ENCODE measurements at regions not wholly inside any gene's neighbourhood (a gene's known extent, or its start where the extent isn't known, plus 50 kb on each side); places are given as distances from the start of the nearest gene placed in this dataset.

DNA sequence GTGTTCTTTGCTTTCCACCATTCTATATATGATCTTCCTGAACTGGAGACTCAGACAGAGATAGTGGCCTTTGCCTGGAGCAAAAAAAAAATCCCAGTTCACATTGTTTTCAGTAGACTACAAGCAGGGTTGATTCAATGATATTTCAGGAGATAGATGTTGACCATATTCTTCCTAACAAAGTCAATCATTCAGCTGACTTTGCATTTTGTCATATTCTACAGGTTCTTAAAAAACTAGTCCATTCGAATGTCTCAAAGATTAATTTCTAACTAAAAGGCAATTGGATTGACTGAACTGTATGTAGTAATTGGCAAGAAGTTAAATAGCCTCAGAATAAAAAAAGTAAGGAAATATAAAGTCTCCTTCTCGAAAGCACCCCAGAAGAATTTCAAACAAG is 479.5 kb downstream of the NKX6-1 start:
- Histone ChIP-seq H3K4me3 (ENCODE audit: low read depth, low read length) (no peak overlapping the region), H3K36me3 (ENCODE audit: control insufficient read depth, insufficient read depth, low read length) (no peaks in the 10 kb centered on the region), H3K27ac (ENCODE audit: low read depth, low read length) (no peak overlapping the region), H3K9me3 (ENCODE audit: control insufficient read depth, insufficient read depth, low read length) (no peaks in the 10 kb centered on the region), H3K4me1 (ENCODE audit: control insufficient read depth, insufficient read depth, low read length) (no peaks in the 10 kb centered on the region), H3K27me3 (ENCODE audit: control insufficient read depth, insufficient read depth, low read length) (no peaks in the 10 kb centered on the region), H3K9ac (ENCODE audit: low read depth, low read length) (no peak overlapping the region)

DNA sequence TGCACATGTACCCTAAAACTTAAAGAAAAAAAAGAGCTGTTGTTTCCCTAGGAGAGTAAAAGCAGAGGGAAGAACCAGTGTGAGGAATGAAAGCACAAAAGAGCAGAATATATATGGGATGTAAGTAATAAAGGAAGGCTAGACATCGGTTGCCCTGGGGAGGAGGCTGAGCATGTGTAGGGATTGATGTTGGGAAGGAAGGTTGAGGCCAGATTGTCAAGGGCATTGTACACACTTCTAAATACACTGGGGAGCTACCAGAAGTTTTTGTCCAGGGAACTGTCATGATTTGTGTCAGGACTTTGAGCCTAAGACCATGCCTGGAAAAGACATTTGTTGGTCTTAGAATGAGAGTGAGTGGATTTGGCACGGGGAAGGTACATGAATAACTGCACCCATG is 467.1 kb downstream of the GPAT3 start:
- Histone ChIP-seq H3K4me1 (ENCODE audit: control insufficient read depth, insufficient read depth, low read length) (no peaks in the 10 kb centered on the region), H3K36me3 (ENCODE audit: control insufficient read depth, insufficient read depth, low read length) (no peaks in the 10 kb centered on the region), H3K27ac (ENCODE audit: low read depth, low read length) (no peak overlapping the region), H3K27me3 (ENCODE audit: control insufficient read depth, insufficient read depth, low read length) (no peaks in the 10 kb centered on the region), H3K9ac (ENCODE audit: low read depth, low read length) (no peak overlapping the region), H3K9me3 (ENCODE audit: control insufficient read depth, insufficient read depth, low read length) (no peaks in the 10 kb centered on the region), H3K4me3 (ENCODE audit: low read depth, low read length) (no peak overlapping the region)

DNA sequence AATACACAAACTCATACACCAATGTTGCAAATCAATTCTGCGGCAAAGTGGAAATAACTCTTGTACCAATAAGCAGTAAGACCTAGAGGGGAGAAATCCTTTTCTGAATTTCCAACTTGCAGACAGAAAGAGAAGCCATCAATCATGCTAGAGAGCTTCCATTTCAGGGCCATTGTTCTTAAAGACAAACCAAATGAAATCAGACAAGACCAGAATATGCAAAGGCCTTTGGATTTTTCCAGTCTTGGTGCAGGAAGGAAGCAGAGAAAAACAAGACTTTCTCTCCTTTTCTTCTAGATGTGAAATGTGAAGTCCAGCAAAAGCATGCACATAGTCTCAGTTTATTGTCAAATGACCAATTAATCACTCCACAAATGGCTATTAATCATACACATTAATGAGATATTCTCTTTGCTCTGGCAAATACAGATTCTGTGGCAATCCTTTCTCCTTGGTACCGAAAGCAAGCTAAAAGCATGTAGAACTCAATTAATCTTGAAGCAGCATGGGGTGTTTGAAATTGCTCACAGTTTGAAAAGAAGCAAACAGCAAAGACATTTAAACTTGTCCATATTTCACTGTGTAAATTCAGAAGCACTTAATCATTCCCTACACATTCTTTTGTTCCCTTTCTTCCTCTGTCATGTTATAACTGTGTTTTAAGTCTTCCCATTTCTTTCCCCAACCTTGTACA is 466.1 kb downstream of the GPAT3 start:
- peaks cover 2% of the 10 kb centered on the region; the same call in 1 of the 2 replicates for H3K4me1 ChIP-seq (ENCODE audit: control insufficient read depth, insufficient read depth, low read length)
- no peaks in the 10 kb centered on the region for H3K27me3 ChIP-seq (ENCODE audit: control insufficient read depth, insufficient read depth, low read length)
- no peak overlapping the region for H3K4me3 ChIP-seq (ENCODE audit: low read depth, low read length)
- no peak overlapping the region for H3K9ac ChIP-seq (ENCODE audit: low read depth, low read length)
- H3K27ac ChIP-seq (ENCODE audit: low read depth, low read length): no peak overlapping the region
- no peaks in the 10 kb centered on the region for H3K36me3 ChIP-seq (ENCODE audit: control insufficient read depth, insufficient read depth, low read length)
- H3K9me3 ChIP-seq (ENCODE audit: control insufficient read depth, insufficient read depth, low read length): no peaks in the 10 kb centered on the region

DNA sequence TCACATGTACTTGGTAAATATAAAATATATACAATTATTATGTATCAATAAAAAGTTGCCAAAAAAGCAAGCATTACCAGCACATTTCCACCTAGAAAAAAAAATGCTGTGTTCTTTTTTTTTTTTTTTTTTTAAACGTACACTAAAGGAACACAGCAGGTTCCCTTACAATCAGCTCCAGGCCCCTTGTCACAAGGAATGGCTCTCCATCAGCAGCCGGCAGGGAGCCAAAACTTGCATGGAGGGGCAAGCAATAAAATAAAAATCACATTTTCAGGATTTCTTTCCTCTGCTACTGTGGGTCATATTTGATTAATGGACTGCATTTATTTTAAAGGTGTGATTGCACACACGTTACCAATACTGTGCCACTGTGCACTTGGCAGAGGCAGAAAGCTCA is 460.3 kb downstream of the GPAT3 start:
- H3K4me1 ChIP-seq (ENCODE audit: control insufficient read depth, insufficient read depth, low read length): peaks cover 14% of the 10 kb centered on the region
- no peaks in the 10 kb centered on the region for H3K27me3 ChIP-seq (ENCODE audit: control insufficient read depth, insufficient read depth, low read length)
- H3K4me3 ChIP-seq (ENCODE audit: low read depth, low read length): no peak overlapping the region
- no peak overlapping the region for H3K27ac ChIP-seq (ENCODE audit: low read depth, low read length)
- H3K9me3 ChIP-seq (ENCODE audit: control insufficient read depth, insufficient read depth, low read length): no peaks in the 10 kb centered on the region
- no peak overlapping the region for H3K9ac ChIP-seq (ENCODE audit: low read depth, low read length)
- no peaks in the 10 kb centered on the region for H3K36me3 ChIP-seq (ENCODE audit: control insufficient read depth, insufficient read depth, low read length)

DNA sequence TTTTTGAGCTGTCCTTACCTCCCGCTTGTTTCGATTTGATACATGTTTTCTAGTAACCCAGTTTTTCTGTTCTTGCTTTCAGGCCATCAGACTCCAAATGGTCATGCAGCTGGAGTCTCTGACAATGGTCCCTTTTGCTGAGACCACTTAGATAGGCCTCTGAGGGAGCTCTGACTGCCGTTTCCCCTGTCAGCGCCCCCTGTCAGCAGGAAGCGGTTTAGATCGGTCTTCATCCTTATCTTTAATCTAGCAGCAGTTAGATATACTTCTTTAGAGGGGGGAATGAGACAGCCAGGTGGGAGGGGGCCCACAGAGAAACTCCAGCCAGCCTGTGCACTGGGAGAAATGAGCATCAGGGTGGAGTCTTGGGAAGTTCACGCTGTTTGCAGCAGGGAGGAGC is 457.9 kb downstream of the GPAT3 start:
- no peak overlapping the region for H3K9ac ChIP-seq (ENCODE audit: low read depth, low read length)
- H3K9me3 ChIP-seq (ENCODE audit: control insufficient read depth, insufficient read depth, low read length): peaks cover 7% of the 10 kb centered on the region
- H3K36me3 ChIP-seq (ENCODE audit: control insufficient read depth, insufficient read depth, low read length): no peaks in the 10 kb centered on the region
- peaks cover 14% of the 10 kb centered on the region for H3K4me1 ChIP-seq (ENCODE audit: control insufficient read depth, insufficient read depth, low read length)
- H3K27ac ChIP-seq (ENCODE audit: low read depth, low read length): no peak overlapping the region
- H3K27me3 ChIP-seq (ENCODE audit: control insufficient read depth, insufficient read depth, low read length): no peaks in the 10 kb centered on the region
- no peak overlapping the region for H3K4me3 ChIP-seq (ENCODE audit: low read depth, low read length)

DNA sequence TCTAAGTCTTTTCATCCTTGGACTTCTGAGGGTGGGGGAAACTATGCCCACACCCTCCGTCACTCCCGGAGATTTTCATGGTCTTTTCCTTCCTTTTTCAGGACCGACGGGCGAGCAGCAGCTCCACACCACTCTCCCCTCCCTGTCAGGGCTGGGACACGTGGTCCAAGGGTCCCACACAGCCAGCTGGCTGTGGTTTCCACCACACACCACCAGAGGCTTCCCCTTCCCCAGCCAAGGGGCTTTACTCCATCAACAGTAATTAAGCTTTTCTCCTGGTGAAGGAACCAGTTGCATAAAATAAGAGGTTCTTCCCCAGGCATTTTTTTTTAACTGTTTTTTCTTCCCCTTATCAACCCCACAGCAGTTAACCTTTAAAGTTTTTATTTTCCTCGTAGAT is 453.9 kb downstream of the GPAT3 start:
- Histone ChIP-seq H3K27me3 (ENCODE audit: control insufficient read depth, insufficient read depth, low read length) (no peaks in the 10 kb centered on the region), H3K4me1 (ENCODE audit: control insufficient read depth, insufficient read depth, low read length) (no peaks in the 10 kb centered on the region), H3K4me3 (ENCODE audit: low read depth, low read length) (no peak overlapping the region), H3K9me3 (ENCODE audit: control insufficient read depth, insufficient read depth, low read length) (peaks cover 7% of the 10 kb centered on the region), H3K27ac (ENCODE audit: low read depth, low read length) (no peak overlapping the region), H3K9ac (ENCODE audit: low read depth, low read length) (no peak overlapping the region), H3K36me3 (ENCODE audit: control insufficient read depth, insufficient read depth, low read length) (no peaks in the 10 kb centered on the region)

DNA sequence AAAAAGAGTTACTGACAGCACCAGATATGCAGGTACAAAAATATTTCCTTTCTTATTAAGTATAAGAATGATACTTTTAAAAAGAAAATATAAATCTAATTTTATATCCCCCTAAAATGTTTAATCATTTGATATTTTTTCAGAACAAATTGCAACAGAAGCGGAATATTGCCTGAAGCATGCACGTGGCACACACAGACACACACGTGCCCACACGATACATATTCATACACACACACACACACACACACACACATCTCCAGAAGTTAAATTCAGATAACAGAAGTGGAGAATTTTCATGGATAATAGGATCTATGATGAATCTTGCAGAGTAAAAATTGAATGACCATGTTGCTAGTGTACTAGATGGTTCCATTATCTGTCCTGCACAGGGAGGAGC is 445.2 kb downstream of the GPAT3 start:
- H3K27ac ChIP-seq (ENCODE audit: low read depth, low read length): no peak overlapping the region
- no peaks in the 10 kb centered on the region for H3K36me3 ChIP-seq (ENCODE audit: control insufficient read depth, insufficient read depth, low read length)
- H3K9me3 ChIP-seq (ENCODE audit: control insufficient read depth, insufficient read depth, low read length): no peaks in the 10 kb centered on the region
- H3K4me1 ChIP-seq (ENCODE audit: control insufficient read depth, insufficient read depth, low read length): no peaks in the 10 kb centered on the region
- no peak overlapping the region for H3K4me3 ChIP-seq (ENCODE audit: low read depth, low read length)
- H3K27me3 ChIP-seq (ENCODE audit: control insufficient read depth, insufficient read depth, low read length): no peaks in the 10 kb centered on the region
- H3K9ac ChIP-seq (ENCODE audit: low read depth, low read length): no peak overlapping the region

DNA sequence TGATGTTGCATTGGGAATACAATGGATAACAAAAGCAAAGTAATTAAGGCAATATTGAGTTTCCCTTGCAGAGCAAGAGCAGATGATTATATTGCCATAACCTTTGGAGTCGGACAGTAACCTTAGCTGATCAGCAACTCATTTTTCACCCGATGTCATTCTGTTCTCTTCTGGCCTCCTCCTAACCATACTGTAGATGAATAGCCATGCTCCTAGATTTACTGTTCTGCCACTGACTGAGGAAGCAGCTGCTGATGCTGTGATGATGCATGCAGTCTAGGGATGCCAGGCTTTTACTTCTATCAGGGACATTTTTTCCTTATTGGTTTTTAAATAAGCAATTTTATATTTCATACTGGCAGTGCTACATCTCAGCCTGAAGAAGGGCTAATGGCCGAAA is 443.9 kb downstream of the GPAT3 start:
- H3K27me3 ChIP-seq (ENCODE audit: control insufficient read depth, insufficient read depth, low read length): no peaks in the 10 kb centered on the region
- no peaks in the 10 kb centered on the region for H3K9me3 ChIP-seq (ENCODE audit: control insufficient read depth, insufficient read depth, low read length)
- no peaks in the 10 kb centered on the region for H3K4me1 ChIP-seq (ENCODE audit: control insufficient read depth, insufficient read depth, low read length)
- H3K9ac ChIP-seq (ENCODE audit: low read depth, low read length): no peak overlapping the region
- no peaks in the 10 kb centered on the region for H3K36me3 ChIP-seq (ENCODE audit: control insufficient read depth, insufficient read depth, low read length)
- H3K27ac ChIP-seq (ENCODE audit: low read depth, low read length): no peak overlapping the region
- H3K4me3 ChIP-seq (ENCODE audit: low read depth, low read length): no peak overlapping the region

DNA sequence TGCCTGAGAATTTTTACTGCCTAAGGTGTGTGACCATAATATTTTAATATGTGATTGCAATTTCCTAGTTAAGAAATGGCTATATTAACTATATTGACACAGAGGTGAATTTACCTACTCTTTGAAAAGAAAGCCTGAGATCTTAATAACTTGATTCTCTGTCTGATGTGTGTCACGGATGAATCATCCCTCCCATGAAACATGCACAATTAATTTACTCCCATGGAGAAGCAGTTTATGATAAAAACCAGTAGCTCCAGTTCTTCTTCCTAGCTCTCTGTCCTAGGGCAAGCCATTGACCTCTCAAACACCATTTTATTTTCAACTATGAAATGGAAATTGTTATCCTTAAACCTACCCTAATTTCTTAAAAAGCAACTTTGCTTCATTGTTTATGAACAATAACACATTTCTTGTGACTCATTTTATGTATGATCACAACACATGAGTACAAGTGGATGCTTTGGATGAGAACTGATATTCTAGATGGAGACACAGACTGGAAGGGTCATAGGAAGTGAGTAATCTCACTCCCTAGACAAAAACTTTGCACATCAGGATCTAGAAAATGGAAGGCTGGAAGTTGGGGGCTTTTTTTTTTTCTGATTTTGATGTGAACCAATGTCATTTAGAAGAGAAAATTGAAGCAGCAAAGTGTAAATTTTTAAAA is 438.3 kb downstream of the GPAT3 start:
- H3K9ac ChIP-seq (ENCODE audit: low read depth, low read length): no peak overlapping the region
- no peaks in the 10 kb centered on the region for H3K36me3 ChIP-seq (ENCODE audit: control insufficient read depth, insufficient read depth, low read length)

DNA sequence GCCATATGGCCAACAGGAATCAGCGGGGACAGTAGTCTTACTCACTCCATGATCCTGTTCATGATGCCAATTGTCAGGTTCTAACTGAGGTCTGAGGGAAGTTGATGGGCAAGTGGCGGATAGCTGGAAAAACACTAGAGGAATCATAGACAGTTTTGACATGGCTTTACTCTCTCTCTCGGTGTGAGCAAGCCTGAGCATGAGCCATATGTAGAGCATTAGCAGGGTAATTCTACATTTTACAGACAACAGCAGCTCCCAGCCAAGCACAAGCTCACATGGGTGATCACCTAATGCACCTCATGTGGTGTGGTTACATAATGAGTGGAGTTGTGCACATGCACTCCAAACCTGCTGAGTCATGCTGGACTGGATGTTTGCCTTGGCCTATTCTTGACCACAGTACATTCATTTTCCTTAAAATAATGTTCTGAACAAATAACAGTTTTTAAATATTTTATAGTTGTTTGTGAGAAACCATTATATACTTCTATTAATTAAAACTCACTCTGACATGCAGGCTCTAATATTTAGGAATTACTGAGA is 429.2 kb downstream of the GPAT3 start:
- Histone ChIP-seq H3K27ac (ENCODE audit: low read depth, low read length) (no peak overlapping the region), H3K4me3 (ENCODE audit: low read depth, low read length) (no peak overlapping the region), H3K4me1 (ENCODE audit: control insufficient read depth, insufficient read depth, low read length) (no peaks in the 10 kb centered on the region), H3K9ac (ENCODE audit: low read depth, low read length) (no peak overlapping the region), H3K27me3 (ENCODE audit: control insufficient read depth, insufficient read depth, low read length) (no peaks in the 10 kb centered on the region), H3K9me3 (ENCODE audit: control insufficient read depth, insufficient read depth, low read length) (peaks cover 30% of the 10 kb centered on the region), H3K36me3 (ENCODE audit: control insufficient read depth, insufficient read depth, low read length) (no peaks in the 10 kb centered on the region)

More for the DNA sequence above, 438.3 kb downstream of the GPAT3 start:
- H3K27ac ChIP-seq (ENCODE audit: low read depth, low read length): no peak overlapping the region
- H3K9me3 ChIP-seq (ENCODE audit: control insufficient read depth, insufficient read depth, low read length): no peaks in the 10 kb centered on the region
- H3K4me3 ChIP-seq (ENCODE audit: low read depth, low read length): no peak overlapping the region
- no peaks in the 10 kb centered on the region for H3K27me3 ChIP-seq (ENCODE audit: control insufficient read depth, insufficient read depth, low read length)
- no peaks in the 10 kb centered on the region for H3K4me1 ChIP-seq (ENCODE audit: control insufficient read depth, insufficient read depth, low read length)

DNA sequence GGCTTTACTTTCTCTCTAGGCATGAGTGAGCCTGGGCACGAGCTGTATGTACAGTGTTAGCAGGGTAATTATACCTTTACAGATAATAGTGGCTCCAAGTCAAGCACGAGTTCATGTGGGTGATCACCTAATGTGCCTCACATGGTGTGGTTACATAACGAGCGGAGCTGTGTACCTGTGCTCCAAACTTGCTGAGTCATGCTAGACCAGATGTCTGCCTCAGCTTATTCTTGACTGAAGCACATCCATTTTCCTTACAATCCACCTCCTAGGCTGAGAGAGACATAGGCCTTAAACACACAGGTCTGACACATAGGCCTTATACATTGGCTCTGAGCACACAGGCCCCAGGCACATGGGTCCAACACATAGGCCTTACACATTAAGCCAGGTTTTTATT is 426.6 kb downstream of the GPAT3 start:
- Histone ChIP-seq H3K9me3 (ENCODE audit: control insufficient read depth, insufficient read depth, low read length) (peaks cover 36% of the 10 kb centered on the region), H3K27ac (ENCODE audit: low read depth, low read length) (no peak overlapping the region), H3K36me3 (ENCODE audit: control insufficient read depth, insufficient read depth, low read length) (no peaks in the 10 kb centered on the region), H3K9ac (ENCODE audit: low read depth, low read length) (no peak overlapping the region), H3K4me1 (ENCODE audit: control insufficient read depth, insufficient read depth, low read length) (no peaks in the 10 kb centered on the region), H3K4me3 (ENCODE audit: low read depth, low read length) (no peak overlapping the region), H3K27me3 (ENCODE audit: control insufficient read depth, insufficient read depth, low read length) (no peaks in the 10 kb centered on the region)
